ENCODE measurements at regions not wholly inside any gene's neighbourhood (a gene's known extent, or its start where the extent isn't known, plus 50 kb on each side); places are given as distances from the start of the nearest gene placed in this dataset.
"Not testable (repeated sequence)": the region's sequence is repeated elsewhere in the genome, so short reads cannot be mapped to it uniquely, and the experiment has no call there.

DNA sequence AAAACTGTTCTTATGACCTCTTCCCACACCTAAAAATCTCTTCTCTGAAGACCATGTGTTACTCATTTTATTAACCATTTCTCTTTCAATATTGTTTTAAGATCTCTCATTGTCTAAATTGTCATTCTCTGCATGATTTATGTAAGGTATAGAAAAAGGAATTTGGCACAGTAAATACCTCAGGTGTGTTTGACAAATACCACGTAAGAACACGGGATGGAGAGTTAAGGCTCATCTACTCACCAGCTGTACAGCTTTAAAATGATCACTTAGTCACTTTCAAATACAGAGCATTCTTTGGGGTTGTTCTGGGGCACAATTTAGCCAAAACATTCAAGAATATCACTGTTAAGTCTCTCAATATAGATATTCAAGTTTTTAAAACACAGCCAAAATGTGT lies 627.1 kb downstream of the MCTP2 start:
- no peaks in the 10 kb centered on the region for H3K9me2 ChIP-seq (ENCODE audit: insufficient read depth)

GRCh38 chr15:94858920-94859319 lies 627.6 kb downstream of the MCTP2 start:
- no peak for DNase-seq
- no peak overlapping the region for H3K4me2 ChIP-seq (ENCODE audit: unreplicated experiment)
- H2AFZ ChIP-seq: no peak overlapping the region
- no peak overlapping the region for H3K27ac ChIP-seq
- no peak overlapping the region for H3K9ac ChIP-seq
- no peaks in the 10 kb centered on the region for H4K20me1 ChIP-seq (ENCODE audit: insufficient read depth)
- H3K4me1 ChIP-seq (ENCODE audit: insufficient read depth): no peaks in the 10 kb centered on the region
- H3K36me3 ChIP-seq (ENCODE audit: low read depth): no peaks in the 10 kb centered on the region
- H3K4me3 ChIP-seq: no peak overlapping the region
- H3K79me2 ChIP-seq (ENCODE audit: insufficient read depth): no peaks in the 10 kb centered on the region
- no peaks in the 10 kb centered on the region for H3F3A ChIP-seq (ENCODE audit: insufficient read depth)
- no peaks in the 10 kb centered on the region for H3K9me2 ChIP-seq (ENCODE audit: insufficient read depth)
- H3K27me3 ChIP-seq (replicated peaks; ENCODE audit: insufficient read depth): no peaks in the 10 kb centered on the region
- TF ChIP-seq EZH2phosphoT487 (IDR thresholded peaks at IDR 0.05; ENCODE audit: insufficient read depth, low read depth) (no peak), EZH2 (IDR thresholded peaks at IDR 0.05; ENCODE audit: insufficient read depth, poor library complexity, severe bottlenecking) (no peak)
- H3K9me3 ChIP-seq (ENCODE audit: low read depth): no peaks in the 10 kb centered on the region
- in situ Hi-C loops (cut with MboI): no loop called here

More for the DNA sequence above, 627.1 kb downstream of the MCTP2 start:
- Histone ChIP-seq H3K4me2 (ENCODE audit: unreplicated experiment) (no peak overlapping the region), H3K27ac (no peak overlapping the region), H3K79me2 (ENCODE audit: insufficient read depth) (no peaks in the 10 kb centered on the region), H3K4me3 (no peak overlapping the region), H3K4me1 (ENCODE audit: insufficient read depth) (no peaks in the 10 kb centered on the region), H3F3A (ENCODE audit: insufficient read depth) (no peaks in the 10 kb centered on the region), H3K27me3 (replicated peaks; ENCODE audit: insufficient read depth) (no peaks in the 10 kb centered on the region), H4K20me1 (ENCODE audit: insufficient read depth) (no peaks in the 10 kb centered on the region), H3K9ac (no peak overlapping the region), H3K9me3 (ENCODE audit: low read depth) (no peaks in the 10 kb centered on the region), H2AFZ (no peak overlapping the region), H3K36me3 (ENCODE audit: low read depth) (no peaks in the 10 kb centered on the region)
- in situ Hi-C loops (cut with MboI): no loop called here
- no peak for TF ChIP-seq EZH2phosphoT487 (IDR thresholded peaks at IDR 0.05; ENCODE audit: insufficient read depth, low read depth)
- TF ChIP-seq EZH2 (IDR thresholded peaks at IDR 0.05; ENCODE audit: insufficient read depth, poor library complexity, severe bottlenecking): no peak
- no peak for DNase-seq
- WGBS, 2 experiments (ENCODE audit: low coverage in 1 of 2, low lambda C conversion rate in 2 of 2, missing lambda C conversion rate in 2 of 2): 0 to 2% methylated on average over 2 of the region's 2 CpGs

- no peak for TF ChIP-seq EZH2phosphoT487 (IDR thresholded peaks at IDR 0.05; ENCODE audit: insufficient read depth, low read depth)
- TF ChIP-seq EZH2 (IDR thresholded peaks at IDR 0.05; ENCODE audit: insufficient read depth, poor library complexity, severe bottlenecking): no peak
- H3K4me2 ChIP-seq (ENCODE audit: unreplicated experiment): no peak overlapping the region
- no peaks in the 10 kb centered on the region for H3K9me2 ChIP-seq (ENCODE audit: insufficient read depth)
- 9 to 27% methylated on average over 1 of the region's 1 CpG for WGBS, 2 experiments (ENCODE audit: low coverage in 1 of 2, low lambda C conversion rate in 2 of 2, missing lambda C conversion rate in 2 of 2)
- no peak overlapping the region for H3K9ac ChIP-seq
- H2AFZ ChIP-seq: no peak overlapping the region
- H3K9me3 ChIP-seq (ENCODE audit: low read depth): no peaks in the 10 kb centered on the region
- H4K20me1 ChIP-seq (ENCODE audit: insufficient read depth): no peaks in the 10 kb centered on the region
- no peaks in the 10 kb centered on the region for H3F3A ChIP-seq (ENCODE audit: insufficient read depth)
- no peaks in the 10 kb centered on the region for H3K4me1 ChIP-seq (ENCODE audit: insufficient read depth)
- in situ Hi-C loops (cut with MboI): no loop called here
- no peaks in the 10 kb centered on the region for H3K79me2 ChIP-seq (ENCODE audit: insufficient read depth)
- H3K36me3 ChIP-seq (ENCODE audit: low read depth): no peaks in the 10 kb centered on the region
- no peak for DNase-seq
- H3K27me3 ChIP-seq (replicated peaks; ENCODE audit: insufficient read depth): no peaks in the 10 kb centered on the region
- H3K4me3 ChIP-seq: no peak overlapping the region
- no peak overlapping the region for H3K27ac ChIP-seq
These were observed 633.2 kb downstream of the MCTP2 start for GRCh38 chr15:94864600-94864999.

- H3K27me3 ChIP-seq (replicated peaks; ENCODE audit: insufficient read depth); H3F3A ChIP-seq (ENCODE audit: insufficient read depth); H3K27ac ChIP-seq; H3K4me1 ChIP-seq (ENCODE audit: insufficient read depth); H3K36me3 ChIP-seq (ENCODE audit: low read depth); H3K9me3 ChIP-seq (ENCODE audit: low read depth); H2AFZ ChIP-seq; in situ Hi-C loops (cut with MboI); H3K4me3 ChIP-seq; H4K20me1 ChIP-seq (ENCODE audit: insufficient read depth); DNase-seq; H3K9me2 ChIP-seq (ENCODE audit: insufficient read depth); H3K4me2 ChIP-seq (ENCODE audit: unreplicated experiment); H3K79me2 ChIP-seq (ENCODE audit: insufficient read depth); H3K9ac ChIP-seq: not testable (repeated sequence)
- 55 to 56% methylated on average over 7 to 8 of the region's 8 CpGs for WGBS, 2 experiments (ENCODE audit: low coverage in 1 of 2, low lambda C conversion rate in 2 of 2, missing lambda C conversion rate in 2 of 2)
These were observed 636.9 kb downstream of the MCTP2 start for GRCh38 chr15:94868265-94868664.

DNA sequence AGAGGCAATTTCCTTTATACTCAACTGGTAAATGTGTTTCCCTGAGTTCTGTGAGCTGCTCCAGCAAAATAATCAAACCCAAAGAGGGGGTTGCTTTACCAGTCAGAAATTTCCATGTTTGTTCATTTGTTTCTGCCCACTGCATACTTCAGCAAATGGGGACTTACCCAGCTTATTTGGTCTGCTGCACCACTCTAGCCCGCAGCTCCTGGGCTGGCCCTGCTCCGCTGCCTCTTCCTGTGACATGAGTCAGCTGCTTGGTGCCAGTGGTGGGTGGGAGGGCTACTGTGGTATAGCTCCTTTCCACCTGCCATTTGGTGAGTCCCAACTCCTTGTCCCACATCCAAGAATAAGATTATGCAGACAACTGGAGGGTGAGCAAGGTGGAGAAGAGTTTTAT lies 644.2 kb downstream of the MCTP2 start:
- Histone ChIP-seq H3K9ac (no peak overlapping the region), H3K27me3 (replicated peaks; ENCODE audit: insufficient read depth) (no peaks in the 10 kb centered on the region), H4K20me1 (ENCODE audit: insufficient read depth) (no peaks in the 10 kb centered on the region), H3K4me3 (no peak overlapping the region), H3K9me2 (ENCODE audit: insufficient read depth) (no peaks in the 10 kb centered on the region), H3K36me3 (ENCODE audit: low read depth) (no peaks in the 10 kb centered on the region), H3K4me1 (ENCODE audit: insufficient read depth) (no peaks in the 10 kb centered on the region), H3K9me3 (ENCODE audit: low read depth) (no peaks in the 10 kb centered on the region), H3K27ac (no peak overlapping the region), H3F3A (ENCODE audit: insufficient read depth) (no peaks in the 10 kb centered on the region), H3K79me2 (ENCODE audit: insufficient read depth) (no peaks in the 10 kb centered on the region), H3K4me2 (ENCODE audit: unreplicated experiment) (no peak overlapping the region), H2AFZ (no peak overlapping the region)
- in situ Hi-C loops (cut with MboI): no loop called here
- no peak for DNase-seq
- WGBS, 2 experiments (ENCODE audit: low coverage in 1 of 2, low lambda C conversion rate in 2 of 2, missing lambda C conversion rate in 2 of 2): 22 to 24% methylated on average over 2 of the region's 2 CpGs
- no peak for TF ChIP-seq EZH2 (IDR thresholded peaks at IDR 0.05; ENCODE audit: insufficient read depth, poor library complexity, severe bottlenecking)
- no peak for TF ChIP-seq EZH2phosphoT487 (IDR thresholded peaks at IDR 0.05; ENCODE audit: insufficient read depth, low read depth)

Measured in GM23248 (cell line).